ENCODE measurements at regions not wholly inside any gene's neighbourhood (a gene's known extent, or its start where the extent isn't known, plus 50 kb on each side); places are given as distances from the start of the nearest gene placed in this dataset.

- DNase-seq (ENCODE audit: low read depth) = no peak
Observed at GRCh38 chr1:17877316-17877715, 122.2 kb downstream of the ACTL8 start.

- DNase-seq (ENCODE audit: low read depth) = no peak
Observed at GRCh38 chr1:17877896-17878295, 122.8 kb downstream of the ACTL8 start.

- peak; percentile 84 for DNase-seq (ENCODE audit: low read depth)
Observed at GRCh38 chr1:17878837-17879236, 123.7 kb downstream of the ACTL8 start.

- DNase-seq (ENCODE audit: low read depth) = no peak
Observed at GRCh38 chr1:17880449-17880848, 125.3 kb downstream of the ACTL8 start.

GRCh38 chr1:17881761-17882160 lies 126.6 kb downstream of the ACTL8 start:
- no peak for DNase-seq (ENCODE audit: low read depth)

- DNase-seq (ENCODE audit: low read depth) = no peak
Observed at GRCh38 chr1:17883136-17883535, 128.0 kb downstream of the ACTL8 start.

GRCh38 chr1:17883662-17884395 lies 128.7 kb downstream of the ACTL8 start:
- DNase-seq (ENCODE audit: low read depth) = no peak

GRCh38 chr1:17885663-17886320 lies 130.7 kb downstream of the ACTL8 start:
- no peak for DNase-seq (ENCODE audit: low read depth)

- DNase-seq (ENCODE audit: low read depth) = no peak
Observed at GRCh38 chr1:17886386-17886785, 131.3 kb downstream of the ACTL8 start.

GRCh38 chr1:17886838-17887441 lies 131.8 kb downstream of the ACTL8 start:
- no peak for DNase-seq (ENCODE audit: low read depth)

- DNase-seq (ENCODE audit: low read depth) = no peak
Observed at GRCh38 chr1:17887661-17888371, 132.7 kb downstream of the ACTL8 start.

- no peak for DNase-seq (ENCODE audit: low read depth)
Observed at GRCh38 chr1:17890056-17890814, 135.1 kb downstream of the ACTL8 start.

GRCh38 chr1:17890815-17891191 lies 135.7 kb downstream of the ACTL8 start:
- no peak for DNase-seq (ENCODE audit: low read depth)

- no peak for DNase-seq (ENCODE audit: low read depth)
Observed at GRCh38 chr1:17891205-17892110, 136.3 kb downstream of the ACTL8 start.

GRCh38 chr1:17892225-17892624 lies 137.1 kb downstream of the ACTL8 start:
- DNase-seq (ENCODE audit: low read depth) = no peak

GRCh38 chr1:17892851-17893250 lies 137.7 kb downstream of the ACTL8 start:
- DNase-seq (ENCODE audit: low read depth) = no peak

- no peak for DNase-seq (ENCODE audit: low read depth)
Observed at GRCh38 chr1:17893891-17894631, 138.9 kb downstream of the ACTL8 start.

GRCh38 chr1:17895401-17895800 lies 140.3 kb downstream of the ACTL8 start:
- no peak for DNase-seq (ENCODE audit: low read depth)

GRCh38 chr1:17895986-17896385 lies 140.9 kb downstream of the ACTL8 start:
- DNase-seq (ENCODE audit: low read depth) = no peak

GRCh38 chr1:17903386-17903785 lies 148.3 kb downstream of the ACTL8 start:
- DNase-seq (ENCODE audit: low read depth) = no peak
